Peyer's patch (tissue), 4 donors: ENCODE measurements at regions not wholly inside any gene's neighbourhood (a gene's known extent, or its start where the extent isn't known, plus 50 kb on each side); places are given as distances from the start of the nearest gene placed in this dataset.

Experiments
- DNase-seq, 3 donors: peaks; one replicate each; pipeline ENCODE4 v3.0.0-alpha.2; 2017 to 2019
- H3K27ac ChIP-seq, 4 donors: fragments of 200-600 bp; sonication (generic); one replicate each; pipeline ENCODE4 v1.5.1; 2016 to 2019
- H3K27me3 ChIP-seq, 2 donors: fragments of 200-600 bp; sonication (generic); one replicate each; pipeline ENCODE4 v1.5.1; 2019
- H3K36me3 ChIP-seq, 3 donors: fragments of 200-600 bp; sonication (generic); one replicate each; pipeline ENCODE4 v1.5.1; 2016 to 2019
- H3K4me1 ChIP-seq, 4 donors: fragments of 200-600 bp; sonication (generic); one replicate each; pipeline ENCODE4 v1.5.1; 2016 to 2019
- H3K4me3 ChIP-seq, 4 donors: fragments of 200-600 bp; sonication (generic); 1 replicate in 3 of 4; 2 replicates in 1 of 4; pipeline ENCODE4 v1.5.1; 2016 to 2019; ENCODE audit warnings: mild to moderate bottlenecking in 1 of 4
- H3K9me3 ChIP-seq, 4 donors: fragments of 200-600 bp; sonication (generic); one replicate each; pipeline ENCODE4 v1.5.1; 2016 to 2019; ENCODE audit warnings: mild to moderate bottlenecking in 1 of 4
- POLR2A ChIP-seq, 2 donors: fragments of 450-650 bp; IDR thresholded peaks; one replicate each; pipeline ENCODE4 v1.5.1; 2017; ENCODE audit warnings: antibody characterized with exemption in 2 of 2, mild to moderate bottlenecking in 2 of 2, moderate library complexity in 2 of 2
- TF ChIP-seq, protein P1 (sequence below), 6 experiments: fragments of 450-650 bp in 4 of 6; fragments of 200-600 bp in 2 of 6; sonication (generic) in 1 of 6; IDR thresholded peaks; one replicate each; pipeline ENCODE4 v1.5.1; 2017 to 2019; ENCODE audit warnings: antibody characterized with exemption in 6 of 6, mild to moderate bottlenecking in 3 of 6, moderate library complexity in 1 of 6

DNA sequence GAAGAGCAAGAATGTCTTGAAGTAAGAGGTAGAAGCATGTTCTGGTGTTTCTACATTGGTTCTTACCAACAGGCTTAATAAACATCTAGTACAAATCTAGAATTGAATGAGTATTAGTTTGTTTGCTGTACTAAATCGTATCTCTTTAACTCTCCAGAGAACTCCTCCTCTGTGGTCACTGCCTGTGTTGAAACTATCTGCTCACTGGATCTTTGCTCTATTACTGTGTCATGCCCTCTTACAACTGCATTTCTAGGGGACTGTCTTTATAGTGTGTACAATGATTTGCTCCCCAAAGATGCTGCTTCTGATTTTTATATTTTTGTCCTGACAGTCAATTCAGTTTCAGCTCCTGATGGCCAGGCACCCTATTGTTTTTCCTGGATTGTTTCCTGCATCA is 50.1 kb upstream of the E2F7 start:
- TF ChIP-seq, protein P1, sequence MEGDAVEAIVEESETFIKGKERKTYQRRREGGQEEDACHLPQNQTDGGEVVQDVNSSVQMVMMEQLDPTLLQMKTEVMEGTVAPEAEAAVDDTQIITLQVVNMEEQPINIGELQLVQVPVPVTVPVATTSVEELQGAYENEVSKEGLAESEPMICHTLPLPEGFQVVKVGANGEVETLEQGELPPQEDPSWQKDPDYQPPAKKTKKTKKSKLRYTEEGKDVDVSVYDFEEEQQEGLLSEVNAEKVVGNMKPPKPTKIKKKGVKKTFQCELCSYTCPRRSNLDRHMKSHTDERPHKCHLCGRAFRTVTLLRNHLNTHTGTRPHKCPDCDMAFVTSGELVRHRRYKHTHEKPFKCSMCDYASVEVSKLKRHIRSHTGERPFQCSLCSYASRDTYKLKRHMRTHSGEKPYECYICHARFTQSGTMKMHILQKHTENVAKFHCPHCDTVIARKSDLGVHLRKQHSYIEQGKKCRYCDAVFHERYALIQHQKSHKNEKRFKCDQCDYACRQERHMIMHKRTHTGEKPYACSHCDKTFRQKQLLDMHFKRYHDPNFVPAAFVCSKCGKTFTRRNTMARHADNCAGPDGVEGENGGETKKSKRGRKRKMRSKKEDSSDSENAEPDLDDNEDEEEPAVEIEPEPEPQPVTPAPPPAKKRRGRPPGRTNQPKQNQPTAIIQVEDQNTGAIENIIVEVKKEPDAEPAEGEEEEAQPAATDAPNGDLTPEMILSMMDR (IDR thresholded peaks at IDR 0.05), result no peak
- no peak for TF ChIP-seq POLR2A (IDR thresholded peaks at IDR 0.05)

More for the DNA sequence above, 50.1 kb upstream of the E2F7 start:
- Histone ChIP-seq H3K4me1 (no peaks in the 10 kb centered on the region), H3K4me3 (no peak overlapping the region), H3K9me3 (no peaks in the 10 kb centered on the region), H3K27me3 (no peaks in the 10 kb centered on the region), H3K36me3 (no peaks in the 10 kb centered on the region), H3K27ac (no peak overlapping the region)
- DNase-seq, result no peak
